ENCODE measurements at regions not wholly inside any gene's neighbourhood (a gene's known extent, or its start where the extent isn't known, plus 50 kb on each side); places are given as distances from the start of the nearest gene placed in this dataset.

GRCh38 chr11:23767576-23767975 is 729.3 kb upstream of the LUZP2 start:
- no peak overlapping the region for H3K27ac ChIP-seq
- no peaks in the 10 kb centered on the region for H3K4me1 ChIP-seq (replicated peaks in 1 of 2)
- intact Hi-C loops (cut with DNase I) = no loop called here
- no peak for TF ChIP-seq POLR2A (IDR thresholded peaks at IDR 0.05)
- TF ChIP-seq, protein P1, sequence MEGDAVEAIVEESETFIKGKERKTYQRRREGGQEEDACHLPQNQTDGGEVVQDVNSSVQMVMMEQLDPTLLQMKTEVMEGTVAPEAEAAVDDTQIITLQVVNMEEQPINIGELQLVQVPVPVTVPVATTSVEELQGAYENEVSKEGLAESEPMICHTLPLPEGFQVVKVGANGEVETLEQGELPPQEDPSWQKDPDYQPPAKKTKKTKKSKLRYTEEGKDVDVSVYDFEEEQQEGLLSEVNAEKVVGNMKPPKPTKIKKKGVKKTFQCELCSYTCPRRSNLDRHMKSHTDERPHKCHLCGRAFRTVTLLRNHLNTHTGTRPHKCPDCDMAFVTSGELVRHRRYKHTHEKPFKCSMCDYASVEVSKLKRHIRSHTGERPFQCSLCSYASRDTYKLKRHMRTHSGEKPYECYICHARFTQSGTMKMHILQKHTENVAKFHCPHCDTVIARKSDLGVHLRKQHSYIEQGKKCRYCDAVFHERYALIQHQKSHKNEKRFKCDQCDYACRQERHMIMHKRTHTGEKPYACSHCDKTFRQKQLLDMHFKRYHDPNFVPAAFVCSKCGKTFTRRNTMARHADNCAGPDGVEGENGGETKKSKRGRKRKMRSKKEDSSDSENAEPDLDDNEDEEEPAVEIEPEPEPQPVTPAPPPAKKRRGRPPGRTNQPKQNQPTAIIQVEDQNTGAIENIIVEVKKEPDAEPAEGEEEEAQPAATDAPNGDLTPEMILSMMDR (IDR thresholded peaks at IDR 0.05) = no peak
- H3K27me3 ChIP-seq = no peaks in the 10 kb centered on the region
- peaks cover 0 to 6% (median 0%) of the 10 kb centered on the region in 3 donors for H3K9me3 ChIP-seq (replicated peaks in 1 of 3)
- H3K4me3 ChIP-seq = no peak overlapping the region
- WGBS, 4 donors = 20 to 97% (median 83%) methylated on average over 1 of the region's 1 CpG
- no peaks in the 10 kb centered on the region for H3K36me3 ChIP-seq (replicated peaks in 1 of 2)
- DNase-seq = no peak

DNA sequence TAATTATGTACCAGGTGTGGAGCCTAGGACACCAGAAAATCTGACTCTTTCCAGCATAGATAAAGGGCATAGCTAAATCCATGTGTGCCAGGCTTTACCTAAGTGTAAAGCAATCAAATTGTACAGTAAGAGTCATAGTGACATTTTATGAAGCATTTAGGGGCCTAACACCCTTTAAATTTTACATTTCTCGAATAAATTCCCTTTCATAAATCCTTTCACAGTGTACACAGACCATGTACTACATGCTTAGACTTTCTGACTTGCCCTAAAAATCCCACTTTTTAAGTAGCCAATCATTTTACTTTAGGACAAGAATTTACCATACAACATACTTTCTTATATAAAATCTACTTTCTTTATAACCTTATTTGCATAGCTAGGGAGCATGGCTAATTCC is 727.6 kb upstream of the LUZP2 start:
- Histone ChIP-seq H3K36me3 (replicated peaks in 1 of 2) (no peaks in the 10 kb centered on the region), H3K4me3 (no peak overlapping the region), H3K4me1 (replicated peaks in 1 of 2) (no peaks in the 10 kb centered on the region), H3K9me3 (replicated peaks in 1 of 3) (peaks cover 0 to 6% (median 0%) of the 10 kb centered on the region in 3 donors), H3K27ac (no peak overlapping the region), H3K27me3 (no peaks in the 10 kb centered on the region)
- WGBS, 4 donors = 83 to 93% (median 87%) methylated on average over 1 of the region's 1 CpG
- TF ChIP-seq, protein P1 (IDR thresholded peaks at IDR 0.05) = no peak
- no peak for TF ChIP-seq POLR2A (IDR thresholded peaks at IDR 0.05)
- DNase-seq = no peak
- intact Hi-C loops (cut with DNase I) = no loop called here

DNA sequence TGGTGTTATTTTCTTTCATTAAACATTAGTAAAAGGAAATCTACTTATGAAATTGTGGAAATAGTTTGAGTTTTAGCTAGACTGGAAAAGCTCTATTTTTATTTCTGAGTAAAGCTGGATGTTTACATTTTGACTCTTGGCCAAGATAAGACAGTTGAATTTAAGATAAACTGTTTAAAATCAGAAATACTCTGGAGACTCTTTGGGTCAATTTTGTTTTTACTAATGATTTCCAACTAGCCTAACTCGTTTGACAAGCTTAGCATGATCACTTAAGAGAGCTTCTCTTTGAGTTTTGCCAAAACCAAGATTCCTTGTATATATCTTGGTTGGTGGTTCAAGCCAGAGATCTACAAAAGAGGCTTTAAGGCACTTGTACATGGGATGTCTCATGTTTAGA is 724.8 kb upstream of the LUZP2 start:
- 43 to 53% (median 45%) methylated on average over 1 of the region's 1 CpG for whole genome bisulfite sequencing, 4 donors
- H3K36me3 ChIP-seq (replicated peaks in 1 of 2) = no peaks in the 10 kb centered on the region
- DNase-seq = no peak
- H3K27ac ChIP-seq = no peak overlapping the region
- TF ChIP-seq, protein P1 (IDR thresholded peaks at IDR 0.05) = no peak
- no peak for TF ChIP-seq POLR2A (IDR thresholded peaks at IDR 0.05)
- intact Hi-C loops (cut with DNase I) = no loop called here
- H3K4me1 ChIP-seq (replicated peaks in 1 of 2) = no peaks in the 10 kb centered on the region
- H3K9me3 ChIP-seq (replicated peaks in 1 of 3) = peaks cover 0 to 6% (median 0%) of the 10 kb centered on the region in 3 donors
- H3K27me3 ChIP-seq = no peaks in the 10 kb centered on the region
- no peak overlapping the region for H3K4me3 ChIP-seq

DNA sequence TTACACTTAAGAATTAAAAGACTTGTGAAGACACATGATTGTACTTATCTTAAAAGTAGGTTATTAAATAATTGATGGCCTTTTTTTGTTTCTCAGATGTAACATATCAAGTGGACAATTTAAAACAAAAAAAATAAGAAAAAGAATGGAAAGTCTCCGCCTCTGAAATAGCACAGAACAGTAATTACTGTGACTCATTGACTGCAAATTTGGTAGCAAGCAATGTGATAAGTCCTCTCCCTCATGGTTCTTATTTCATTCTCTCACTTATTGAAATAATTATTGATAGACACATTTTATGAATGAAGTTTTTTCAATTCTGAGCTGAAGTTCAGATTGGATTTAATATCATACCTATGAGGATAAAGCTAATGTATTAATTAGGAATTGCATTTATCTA is 717.9 kb upstream of the LUZP2 start:
- no peak for TF ChIP-seq POLR2A (IDR thresholded peaks at IDR 0.05)
- TF ChIP-seq, protein P1 (IDR thresholded peaks at IDR 0.05) = no peak
- no peaks in the 10 kb centered on the region for H3K9me3 ChIP-seq (replicated peaks in 1 of 3)
- H3K4me1 ChIP-seq (replicated peaks in 1 of 2) = no peaks in the 10 kb centered on the region
- H3K27me3 ChIP-seq = no peaks in the 10 kb centered on the region
- intact Hi-C loops (cut with DNase I) = no loop called here
- 79 to 93% (median 89%) methylated on average over 1 of the region's 1 CpG for WGBS, 4 donors
- no peak for DNase-seq
- no peaks in the 10 kb centered on the region for H3K36me3 ChIP-seq (replicated peaks in 1 of 2)
- no peak overlapping the region for H3K4me3 ChIP-seq
- no peak overlapping the region for H3K27ac ChIP-seq
